Left lobe of liver (tissue), 2 donors: ENCODE measurements at regions not wholly inside any gene's neighbourhood (a gene's known extent, or its start where the extent isn't known, plus 50 kb on each side); places are given as distances from the start of the nearest gene placed in this dataset.
"Not testable (repeated sequence)": the region's sequence is repeated elsewhere in the genome, so short reads cannot be mapped to it uniquely, and the experiment has no call there.

ENCODE experiments used
- ATAC-seq: fragments of 200-7000 bp; cut with Tn5 transposase; one replicate; pipeline ENCODE4 v1.9.1; 2020; ENCODE audit warnings: mild to moderate bottlenecking, moderate library complexity
- DNase-seq: peaks from one replicate; pipeline ENCODE4 v3.0.0-alpha.2; 2020; ENCODE audit warnings: low spot score
- donor health status: DM: no; HTN: no; CAD: no; lungs with moderate emphysema.
- donor health status: DM: no; HTN: yes; CAD: no.

DNA sequence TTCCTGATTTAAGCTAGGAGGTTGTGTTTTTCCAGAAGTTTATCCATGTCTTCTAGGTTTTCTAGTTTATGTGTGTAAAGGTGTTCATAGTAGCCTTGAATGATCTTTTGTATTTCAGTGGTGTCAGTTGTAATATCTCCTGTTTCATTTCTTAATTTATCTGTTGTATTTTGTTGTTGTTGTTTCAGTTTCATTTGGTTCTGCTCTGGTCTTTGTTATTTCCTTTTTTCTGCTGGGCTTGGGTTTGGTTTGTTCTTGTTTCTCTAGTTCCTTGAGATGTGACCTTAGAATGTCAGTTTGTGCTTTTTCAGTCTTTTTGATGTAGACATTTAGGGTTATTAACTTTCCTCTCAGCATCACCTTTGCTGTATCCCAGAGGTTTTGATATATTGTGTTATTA is 62.8 kb downstream of the SCP2D1 start:
- not testable (repeated sequence) for DNase-seq, ATAC-seq

DNA sequence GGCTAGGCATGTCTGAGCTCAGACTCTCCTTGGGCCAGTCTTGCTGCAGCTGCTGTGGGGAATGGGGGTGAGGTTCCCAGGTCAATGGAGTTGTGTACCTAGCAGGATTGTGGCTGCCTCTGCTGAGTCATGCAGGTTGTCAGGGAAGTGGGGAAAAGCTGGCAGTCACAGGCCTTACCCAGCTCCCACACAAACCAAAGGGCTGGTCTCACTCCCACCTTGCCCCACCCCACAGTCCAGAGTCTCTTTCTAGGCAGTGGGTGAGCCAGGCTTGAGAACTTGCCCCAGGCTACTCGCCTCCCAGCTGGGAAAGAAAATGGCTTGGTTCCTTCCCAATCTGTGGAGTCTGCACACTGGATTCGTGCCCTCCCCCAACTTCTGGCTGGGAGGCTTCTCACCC is 65.7 kb downstream of the SCP2D1 start:
- DNase-seq (no peak), ATAC-seq (no peak)

DNA sequence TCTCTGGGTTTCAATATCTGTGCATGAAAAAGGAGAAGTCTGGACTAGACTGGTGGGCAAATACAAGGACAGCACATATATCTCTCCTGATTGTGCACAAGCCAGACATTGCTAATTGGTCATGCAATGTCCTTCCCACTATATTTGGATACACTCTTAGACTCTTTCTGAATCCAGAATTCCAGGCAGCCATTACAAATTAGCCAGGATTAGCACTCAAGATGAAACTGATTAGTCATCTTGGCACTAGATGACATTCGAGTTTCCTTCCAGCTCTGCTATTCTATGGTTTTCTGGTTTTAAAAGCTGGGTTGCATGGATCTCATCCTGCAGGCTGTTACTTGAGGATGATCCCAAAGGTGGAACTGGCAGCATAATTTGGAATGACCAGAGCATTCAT is 73.2 kb downstream of the SCP2D1 start:
- ATAC-seq (no peak), DNase-seq (no peak)

DNA sequence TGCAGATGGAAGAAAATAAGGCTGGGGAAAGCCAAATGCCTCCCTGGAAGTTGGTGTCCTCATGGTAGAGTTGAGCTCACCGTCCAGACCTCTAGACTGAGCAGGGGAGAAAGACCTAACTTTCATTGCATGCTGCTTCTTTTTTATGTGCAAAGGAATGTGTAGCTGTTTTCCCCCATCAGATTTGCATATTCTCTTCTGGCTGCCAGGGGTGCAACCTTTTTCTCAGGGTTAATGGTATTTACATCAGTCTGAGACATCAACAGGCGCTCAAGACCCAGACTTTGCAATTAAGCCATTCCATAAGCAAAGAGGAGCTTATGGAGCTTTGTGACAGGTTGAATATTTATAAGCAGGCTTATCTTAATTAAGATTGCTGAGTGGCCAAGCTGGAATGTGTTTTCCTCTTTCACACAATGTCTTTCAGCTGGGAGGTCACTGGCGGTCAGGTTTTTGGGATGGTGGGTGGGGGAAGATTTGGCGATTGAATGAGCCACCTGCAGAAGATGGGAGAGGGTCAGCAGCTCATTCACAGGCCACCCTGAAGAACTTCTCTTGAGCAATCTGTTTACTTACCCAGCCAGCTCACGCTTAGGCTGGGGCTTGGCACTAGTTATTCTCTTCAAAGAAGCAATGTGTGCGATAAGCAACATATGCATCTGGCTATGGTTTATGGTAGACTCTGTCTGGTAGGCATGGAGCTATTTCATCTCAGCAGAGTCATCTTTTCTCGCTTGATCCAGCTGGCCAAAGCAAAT is 88.6 kb downstream of the SCP2D1 start:
- ATAC-seq (no peak), DNase-seq (no peak)

DNA sequence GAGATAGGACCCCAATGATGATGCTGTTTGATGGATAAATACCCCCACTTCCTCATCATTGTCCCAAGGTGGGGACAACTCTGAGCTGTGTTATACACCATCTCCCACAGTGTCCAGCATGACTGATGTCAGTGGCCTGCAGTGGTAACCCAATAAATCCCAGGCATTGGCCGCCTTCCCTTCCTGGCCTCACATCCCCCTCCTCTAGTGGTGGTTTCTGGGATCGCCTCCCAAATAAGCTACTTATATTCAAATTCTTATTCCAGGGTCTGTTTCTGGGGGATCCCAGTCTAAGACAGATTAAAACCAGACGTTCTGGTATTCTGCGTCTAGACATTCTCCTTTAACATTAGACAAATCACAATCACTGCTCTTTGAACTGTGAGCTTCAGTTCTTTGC is 90.6 kb downstream of the SCP2D1 start:
- ATAC-seq (no peak), DNase-seq (no peak)

DNA sequence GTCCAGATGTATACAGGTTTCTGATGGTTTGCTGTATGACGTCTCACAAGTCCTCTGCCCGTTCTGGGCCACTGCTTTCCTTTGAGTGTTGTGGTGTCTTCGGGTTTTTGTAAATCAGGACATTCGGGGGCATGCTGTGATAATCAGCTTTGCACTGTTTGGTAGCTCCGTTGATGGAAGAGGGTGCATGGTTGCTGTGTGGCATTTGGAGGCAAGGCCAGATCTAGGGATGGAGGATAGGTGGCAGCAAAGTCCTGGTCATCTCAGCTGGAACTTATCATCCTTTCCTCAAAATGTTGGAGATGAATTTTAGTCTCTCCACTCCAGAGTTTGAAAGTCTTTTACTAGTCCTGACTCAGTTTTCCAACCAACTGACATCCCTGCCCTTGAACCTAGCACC is 91.0 kb downstream of the SCP2D1 start:
- ATAC-seq (peak; percentile 70), DNase-seq (no peak)

DNA sequence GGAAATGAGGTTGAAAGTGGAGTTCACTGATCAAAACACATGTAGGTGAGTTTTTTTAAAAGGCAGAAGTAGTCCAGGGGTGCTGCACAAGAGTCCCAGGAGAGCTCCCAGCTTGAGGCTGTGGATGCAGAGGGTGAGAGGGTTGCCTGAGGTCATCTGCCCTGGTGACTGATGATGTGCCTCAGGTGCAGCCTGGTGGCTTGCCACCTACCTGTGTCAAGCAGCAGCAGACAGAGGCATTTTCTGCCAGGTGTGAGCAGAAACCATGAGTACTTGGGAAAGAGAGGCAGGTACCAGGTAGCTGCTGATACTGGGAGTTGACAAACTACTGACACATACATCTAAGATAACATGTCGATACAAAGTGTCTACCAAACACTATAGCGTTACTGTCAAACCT is 92.5 kb downstream of the SCP2D1 start:
- no peak for ATAC-seq
- no peak for DNase-seq

DNA sequence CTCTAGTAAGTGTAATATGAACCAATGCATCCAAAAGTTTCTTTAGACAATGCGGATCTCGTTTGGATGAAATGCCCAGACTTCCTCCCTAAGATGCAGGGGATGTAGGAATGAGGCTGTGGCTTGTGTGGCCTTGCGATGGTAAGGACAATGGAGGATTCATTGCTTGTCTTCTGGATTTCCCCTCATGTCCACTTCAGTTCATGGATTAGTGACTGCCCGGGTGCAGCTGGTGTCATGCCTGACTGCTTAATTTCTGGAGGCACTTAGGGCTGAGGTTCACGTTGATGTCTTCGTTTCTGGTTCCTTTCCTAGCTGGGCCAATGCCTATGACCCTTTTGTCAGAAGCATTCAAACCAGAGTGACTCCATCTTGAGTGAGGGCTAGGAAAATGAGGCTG is 93.8 kb downstream of the SCP2D1 start:
- no peak for ATAC-seq
- no peak for DNase-seq

DNA sequence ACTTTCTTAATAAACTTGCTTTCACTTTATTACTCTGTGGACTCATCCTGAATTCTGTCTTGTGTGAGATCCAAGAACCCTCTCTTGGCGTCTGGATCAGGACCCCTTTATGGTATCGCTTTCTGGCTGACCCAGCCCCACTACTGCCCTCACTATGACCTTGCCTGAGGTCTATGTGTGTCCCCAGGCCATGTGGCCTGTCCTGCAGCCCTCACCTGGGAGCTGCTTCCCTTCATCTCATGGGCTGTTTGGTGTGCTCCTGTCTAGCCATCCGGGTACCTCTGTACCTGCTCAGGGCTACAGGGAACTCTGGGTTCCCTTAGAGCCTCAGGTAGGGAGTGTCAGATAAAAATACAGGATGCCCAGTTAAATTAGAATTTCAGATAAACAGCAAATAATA is 94.5 kb downstream of the SCP2D1 start:
- ATAC-seq (no peak), DNase-seq (no peak)

DNA sequence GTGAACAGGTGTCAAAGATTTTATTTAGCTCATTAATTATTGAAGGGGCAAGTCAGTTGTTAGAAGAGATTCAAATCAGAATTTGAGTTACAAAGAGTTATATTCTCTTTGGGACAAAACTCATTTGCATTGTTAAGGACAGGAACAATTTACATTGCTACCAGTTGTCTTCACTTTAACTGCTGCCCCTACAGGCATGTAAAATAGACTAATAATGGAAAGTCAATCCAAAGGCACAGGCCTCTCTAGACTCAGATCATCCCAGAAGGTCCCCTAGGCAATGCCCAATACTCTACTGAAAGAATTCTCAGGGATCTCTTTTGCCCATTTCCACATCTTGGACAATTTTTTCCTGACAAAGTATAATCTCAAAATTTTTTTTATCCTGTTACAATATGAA is 95.7 kb downstream of the SCP2D1 start:
- DNase-seq: no peak
- ATAC-seq: no peak

DNA sequence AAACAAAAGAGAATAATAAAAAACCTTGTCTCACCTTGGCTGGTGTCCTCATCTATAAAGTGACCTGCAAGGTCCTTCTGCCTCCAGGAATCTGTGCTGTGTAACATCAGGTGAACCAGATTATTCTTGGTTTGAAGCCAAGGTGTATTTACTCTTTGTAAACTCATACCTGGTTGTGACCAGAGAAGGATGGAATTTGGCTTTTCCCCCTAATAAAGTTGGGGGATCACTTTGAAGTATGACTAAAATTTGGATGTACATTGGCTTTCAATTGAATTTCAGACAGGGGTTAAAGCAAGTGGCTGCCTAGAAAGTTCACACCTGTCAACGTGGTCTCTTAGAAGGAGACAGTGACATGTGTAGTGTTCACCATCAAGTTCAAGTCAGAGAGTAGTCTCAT is 100.1 kb downstream of the SCP2D1 start:
- ATAC-seq: no peak
- no peak for DNase-seq

DNA sequence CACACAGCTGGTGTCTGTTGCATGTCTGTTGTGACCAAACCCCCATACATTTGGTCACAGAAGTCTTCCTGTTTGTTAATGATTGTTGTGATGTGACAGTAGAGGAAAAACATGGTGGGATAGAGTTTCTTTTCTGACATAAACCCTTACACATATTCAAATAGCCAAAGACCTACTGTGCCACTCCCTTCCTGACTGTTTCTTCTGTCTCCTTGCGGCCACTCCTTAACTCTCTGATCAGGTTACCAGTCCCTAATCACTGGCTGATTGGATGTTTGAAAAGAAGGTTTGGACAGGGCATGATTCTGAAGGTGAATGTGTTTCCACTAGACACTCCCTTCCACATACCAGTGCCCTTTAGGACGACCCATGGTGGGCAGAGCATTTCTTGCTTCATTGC is 101.2 kb downstream of the SCP2D1 start:
- DNase-seq (no peak), ATAC-seq (no peak)

DNA sequence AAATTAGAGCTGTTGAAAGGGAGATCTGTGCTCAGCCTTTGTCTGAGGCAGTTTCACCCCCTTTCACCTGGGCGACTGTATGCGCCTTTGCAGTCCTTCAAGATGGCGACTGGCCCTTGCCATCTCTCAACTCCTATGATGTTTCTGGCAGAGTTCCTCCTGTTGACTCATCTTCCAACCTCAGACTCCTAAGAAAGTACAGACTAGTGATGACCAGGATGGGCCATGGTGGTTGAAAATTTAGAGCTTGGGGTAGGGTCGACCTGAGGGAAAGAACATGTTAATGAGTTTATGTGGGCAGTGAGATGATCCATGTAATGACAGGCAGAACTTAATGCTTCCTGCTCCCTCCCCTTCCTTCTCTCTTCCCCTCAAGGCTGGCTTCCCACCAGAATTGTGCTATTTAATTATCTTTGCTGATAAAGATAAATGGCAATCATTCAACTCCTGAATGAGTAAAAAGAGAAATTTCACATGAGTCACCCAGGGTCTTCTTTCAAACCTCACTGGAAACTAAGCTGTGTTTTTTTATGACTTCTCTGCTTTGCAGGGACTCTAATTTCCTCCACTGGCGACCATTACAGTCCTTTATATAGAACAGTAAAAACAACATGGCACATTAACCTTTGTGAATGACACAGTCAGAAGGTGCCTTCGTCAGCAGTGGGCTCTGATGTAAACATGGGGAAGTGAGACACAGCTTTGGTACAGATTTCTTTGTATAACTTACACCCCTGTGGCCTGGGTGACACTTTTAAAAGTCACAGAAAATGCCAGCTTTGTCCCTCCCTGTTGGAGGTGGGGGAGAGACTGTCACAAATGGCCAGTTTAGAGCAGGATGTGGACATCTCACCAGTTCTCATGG is 103.5 kb downstream of the SCP2D1 start:
- ATAC-seq: no peak

DNA sequence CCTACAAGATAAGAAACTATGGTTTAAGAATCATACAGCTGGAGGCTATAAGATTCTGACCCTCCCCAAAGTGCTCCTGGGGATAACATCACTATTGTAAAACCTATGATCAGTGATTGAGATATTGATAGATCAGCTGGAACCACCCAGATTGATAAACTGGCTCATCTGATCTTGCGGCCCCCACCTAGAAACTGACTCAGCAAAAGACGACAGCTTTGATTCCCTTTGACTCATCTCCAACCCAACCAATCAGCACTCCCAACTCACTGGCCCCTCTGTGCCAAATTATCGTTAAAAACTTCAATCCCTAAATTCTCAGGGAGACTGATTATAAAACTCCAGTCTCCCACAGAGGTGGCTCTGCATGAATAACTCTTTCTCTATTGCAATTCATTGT is 106.4 kb downstream of the SCP2D1 start:
- no peak for ATAC-seq
- DNase-seq: no peak

More for the DNA sequence above, 103.5 kb downstream of the SCP2D1 start:
- no peak for DNase-seq

DNA sequence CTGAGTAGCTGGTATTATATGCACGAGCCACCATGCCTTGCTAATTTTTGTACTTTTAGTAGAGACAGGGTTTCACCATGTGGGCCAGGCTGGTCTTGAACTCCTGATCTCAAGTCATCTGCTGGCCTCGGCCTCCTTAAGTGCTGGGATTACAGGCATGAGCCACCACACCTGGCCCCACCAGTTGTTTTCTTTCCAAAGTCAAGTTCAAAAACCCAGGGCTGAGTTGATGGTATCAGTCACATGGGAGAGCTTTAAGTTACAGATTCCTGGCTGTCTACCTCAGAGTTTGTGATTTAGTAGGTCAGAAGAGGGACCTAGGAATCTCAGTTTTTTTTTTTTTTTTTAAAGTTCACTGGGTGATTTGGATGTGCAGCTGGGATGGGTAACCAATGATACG is 107.7 kb downstream of the SCP2D1 start:
- no peak for ATAC-seq
- DNase-seq: no peak

DNA sequence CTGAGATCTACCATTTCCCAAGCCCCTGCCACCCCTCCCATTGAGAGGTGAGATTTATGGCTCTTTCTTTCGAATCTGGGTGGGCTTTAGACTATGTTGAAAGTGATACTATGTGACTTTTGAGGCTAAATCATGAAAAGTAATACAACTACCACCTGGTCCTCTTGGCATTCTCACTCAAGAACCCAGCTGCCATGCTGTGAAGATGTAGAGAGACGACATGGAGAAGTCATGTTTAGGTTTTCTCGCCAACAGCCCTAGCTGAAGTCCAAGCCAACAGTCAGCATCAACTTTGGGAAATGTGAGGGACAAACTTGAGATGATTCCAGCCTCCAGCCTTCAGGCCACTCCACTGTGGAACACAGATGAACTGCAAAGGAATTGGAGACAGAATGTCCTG is 108.7 kb downstream of the SCP2D1 start:
- DNase-seq (no peak), ATAC-seq (no peak)

DNA sequence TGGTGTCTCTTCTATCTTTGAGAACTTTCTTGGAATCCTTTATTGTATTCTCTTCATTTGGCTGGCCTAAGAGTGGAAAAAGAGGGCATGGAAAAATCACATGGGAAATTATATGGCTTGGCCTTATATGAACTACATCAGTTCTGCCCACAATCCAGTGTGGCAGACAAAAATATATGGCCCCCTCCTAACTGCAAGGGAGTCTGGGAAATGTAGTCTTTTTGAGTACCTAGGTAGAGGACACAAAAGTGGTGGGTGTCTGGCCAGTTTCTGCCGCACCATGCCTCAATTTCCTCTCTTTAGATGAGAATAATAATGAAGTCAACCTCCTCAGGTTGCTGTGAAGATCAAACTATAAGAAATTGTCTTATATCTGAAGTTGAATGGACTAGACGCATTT is 109.3 kb downstream of the SCP2D1 start:
- DNase-seq (no peak), ATAC-seq (no peak)

DNA sequence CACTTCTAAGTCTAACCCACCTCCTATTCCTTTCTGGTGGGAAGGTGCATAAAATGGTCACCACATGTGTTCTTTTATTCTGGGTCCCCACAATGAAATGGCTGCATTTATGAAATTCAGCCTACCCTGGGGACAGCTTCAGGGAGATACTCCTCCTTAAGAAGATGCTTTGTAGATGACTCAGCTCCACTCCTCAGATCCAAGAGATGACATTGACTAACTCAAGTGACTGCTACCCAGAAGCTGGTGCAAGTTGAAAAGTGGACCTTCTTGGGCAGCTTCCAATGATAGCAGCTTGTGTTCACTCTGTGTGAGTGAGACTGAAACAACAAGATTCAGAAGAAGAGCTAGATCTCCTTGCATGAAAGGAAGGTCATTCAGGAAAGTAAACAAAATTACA is 113.4 kb downstream of the SCP2D1 start:
- DNase-seq (no peak), ATAC-seq (no peak)

DNA sequence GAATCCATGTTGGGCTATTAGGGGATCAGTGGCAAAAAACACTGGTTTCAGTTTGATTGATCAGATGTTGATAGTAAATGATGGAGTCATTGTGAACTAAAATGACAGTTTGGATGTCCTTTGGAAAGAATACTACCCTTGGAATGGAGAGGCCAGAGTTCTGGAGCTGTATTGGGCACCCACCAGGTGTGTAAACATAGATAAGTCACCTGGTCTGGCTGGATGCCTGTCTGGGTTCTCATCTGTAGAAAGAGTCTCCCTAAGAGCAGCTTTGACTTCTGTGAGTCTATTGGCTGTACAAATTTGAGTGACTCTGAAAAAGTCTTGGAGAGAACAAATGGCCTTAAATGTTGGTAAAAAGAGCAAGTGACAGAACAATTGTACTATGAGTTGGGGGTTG is 115.0 kb downstream of the SCP2D1 start:
- no peak for DNase-seq
- ATAC-seq: no peak

DNA sequence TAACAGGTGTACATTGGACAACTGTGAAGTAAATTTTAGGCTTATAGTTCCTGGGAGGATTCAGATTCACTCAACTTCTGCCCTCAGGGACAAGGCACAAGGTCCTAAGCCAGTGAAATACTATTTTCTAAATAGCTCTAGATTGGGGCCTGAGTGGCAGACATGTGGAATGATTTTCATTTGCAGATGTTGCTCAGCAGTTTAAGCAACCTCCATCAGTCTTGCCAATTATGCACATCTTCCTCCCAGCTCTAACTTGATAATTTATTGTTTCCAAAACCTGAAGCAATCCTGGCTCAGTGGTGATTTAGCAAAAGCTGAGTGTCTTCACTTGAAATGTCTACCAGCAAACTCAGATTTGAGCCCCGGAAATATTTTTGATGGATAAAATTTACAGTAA is 116.2 kb downstream of the SCP2D1 start:
- DNase-seq: no peak
- ATAC-seq: no peak

DNA sequence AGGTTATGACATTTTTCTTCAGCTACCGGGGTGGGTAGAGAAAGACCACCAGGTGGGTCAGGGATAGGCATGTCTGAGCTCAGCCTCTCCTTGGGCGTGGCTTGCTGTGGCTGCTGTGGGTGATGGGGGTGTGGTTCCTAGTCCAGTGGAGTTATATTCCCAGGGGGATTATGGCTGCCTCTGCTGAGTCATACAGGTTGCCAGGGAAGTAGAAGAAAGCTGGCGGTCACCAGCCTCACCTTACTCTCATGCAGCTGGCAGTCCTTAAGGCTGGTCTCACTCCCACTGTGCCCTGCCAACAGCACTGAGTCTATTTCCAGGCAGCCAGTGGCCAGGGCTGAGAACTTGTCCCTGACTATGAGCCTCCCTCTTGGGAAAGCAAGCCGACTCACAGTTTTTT is 130.0 kb downstream of the SCP2D1 start:
- DNase-seq (no peak), ATAC-seq (no peak)

DNA sequence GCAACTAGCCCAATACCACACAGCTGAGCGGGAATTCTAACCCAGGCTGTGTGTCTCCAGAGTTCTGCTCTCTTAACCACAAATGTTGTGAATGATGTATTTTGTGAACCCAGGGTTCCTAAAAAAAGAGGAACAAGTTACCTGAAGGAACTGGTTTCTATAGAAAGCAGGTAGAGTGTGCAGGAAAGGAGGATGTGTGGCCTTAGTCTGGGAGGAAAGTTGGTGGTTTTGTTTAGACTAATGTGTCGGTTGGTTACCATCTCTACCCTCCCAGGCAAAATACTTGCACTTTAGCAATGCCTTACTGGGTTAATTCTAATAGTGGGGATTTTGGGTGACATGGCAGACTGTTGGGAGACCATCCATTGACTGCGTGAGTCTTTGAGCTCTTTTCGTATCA is 143.3 kb downstream of the SCP2D1 start:
- DNase-seq: no peak
- no peak for ATAC-seq

DNA sequence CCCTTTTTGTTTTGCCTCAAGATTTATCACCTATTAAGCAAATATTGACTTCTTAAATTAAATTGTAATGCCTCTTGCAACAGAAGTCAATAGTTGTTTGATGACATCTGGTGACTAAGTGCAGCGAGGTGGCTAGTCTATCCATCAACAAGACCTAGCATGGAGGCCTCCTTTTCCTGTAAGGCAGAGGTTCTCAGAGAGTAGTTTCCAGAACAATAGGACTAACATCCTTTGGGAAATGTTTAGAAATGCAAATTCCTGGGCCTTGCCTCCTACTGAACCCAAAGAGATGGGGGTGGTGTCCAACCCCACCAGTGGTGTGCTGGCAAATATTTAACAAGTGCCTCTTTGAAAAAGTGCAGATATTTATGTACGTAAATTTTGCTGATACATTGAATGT is 143.7 kb downstream of the SCP2D1 start:
- DNase-seq: no peak
- ATAC-seq: no peak
